GM23338 (cell line): ENCODE measurements at regions not wholly inside any gene's neighbourhood (a gene's known extent, or its start where the extent isn't known, plus 50 kb on each side); places are given as distances from the start of the nearest gene placed in this dataset.

Experiments used
- ATAC-seq: fragments of 200-7000 bp; cut with Tn5 transposase; 3 replicates; pipeline ENCODE4 v1.9.1; 2020
- DNase-seq: peaks from one replicate; pipeline ENCODE4 v3.0.0-alpha.2; 2015; ENCODE audit warnings: low spot score
- H2AFZ ChIP-seq: fragments of 200-600 bp; sonication (generic); 2 replicates; pipeline ENCODE4 v1.8.0; 2016; ENCODE audit warnings: antibody characterized with exemption, mild to moderate bottlenecking, moderate library complexity
- H3F3A ChIP-seq: fragments of 200-600 bp; sonication (generic); replicated peaks from 2 replicates; pipeline ENCODE4 v1.8.0; 2017; ENCODE audit warnings: antibody characterized with exemption, mixed run types, low read depth
- H3K27ac ChIP-seq: fragments of 200-600 bp; sonication (generic); 2 replicates; pipeline ENCODE4 v1.6.1; 2016; ENCODE audit warnings: low read depth
- H3K27me3 ChIP-seq: fragments of 200-600 bp; sonication (generic); 2 replicates; pipeline ENCODE4 v1.8.0; 2016; ENCODE audit warnings: mild to moderate bottlenecking, mixed run types, moderate library complexity; ENCODE audit not compliant: insufficient read depth
- H3K36me3 ChIP-seq: fragments of 200-600 bp; sonication (generic); 2 replicates; pipeline ENCODE4 v1.8.0; 2016; ENCODE audit warnings: mild to moderate bottlenecking; ENCODE audit not compliant: insufficient read depth
- H3K4me1 ChIP-seq: fragments of 200-600 bp; sonication (generic); 2 replicates; pipeline ENCODE4 v1.8.0; 2016; ENCODE audit warnings: mild to moderate bottlenecking, moderate library complexity; ENCODE audit not compliant: insufficient read depth
- H3K4me2 ChIP-seq: fragments of 200-600 bp; sonication (generic); 2 replicates; pipeline ENCODE4 v1.7.1; 2017; ENCODE audit warnings: mixed run types
- H3K4me3 ChIP-seq: fragments of 200-600 bp; sonication (generic); 2 replicates; pipeline ENCODE4 v1.6.1; 2016; ENCODE audit warnings: mixed run types
- H3K79me2 ChIP-seq: fragments of 200-600 bp; sonication (generic); replicated peaks from 2 replicates; pipeline ENCODE4 v1.8.0; 2017; ENCODE audit warnings: mild to moderate bottlenecking; ENCODE audit not compliant: insufficient read depth
- H3K9me2 ChIP-seq: fragments of 200-600 bp; sonication (generic); 2 replicates; pipeline ENCODE4 v1.8.0; 2017; ENCODE audit not compliant: insufficient read depth
- H4K20me1 ChIP-seq: fragments of 200-600 bp; sonication (generic); replicated peaks from 2 replicates; pipeline ENCODE4 v1.8.0; 2017; ENCODE audit warnings: mild to moderate bottlenecking; ENCODE audit not compliant: insufficient read depth
- H3K27ac Mint-ChIP-seq: 2 replicates; pipeline ENCODE4 v1.8.0; 2020; ENCODE audit warnings: inconsistent platforms, mild to moderate bottlenecking, moderate library complexity, mixed read lengths
- H3K27me3 Mint-ChIP-seq: 3 replicates; pipeline ENCODE4 v1.8.0; 2022; ENCODE audit warnings: low read depth, mild to moderate bottlenecking, moderate library complexity, mixed read lengths, inconsistent platforms; ENCODE audit not compliant: insufficient read depth, poor library complexity
- H3K36me3 Mint-ChIP-seq: 3 replicates; pipeline ENCODE4 v1.8.0; 2021; ENCODE audit warnings: low read depth, mild to moderate bottlenecking, inconsistent platforms, moderate library complexity, mixed read lengths
- H3K4me1 Mint-ChIP-seq: 3 replicates; pipeline ENCODE4 v1.8.0; 2020; ENCODE audit warnings: mild to moderate bottlenecking, inconsistent platforms, mixed read lengths
- H3K4me3 Mint-ChIP-seq: 3 replicates; pipeline ENCODE4 v1.8.0; 2021; ENCODE audit warnings: moderate library complexity, mild to moderate bottlenecking, inconsistent platforms, mixed read lengths
- H3K9me3 Mint-ChIP-seq: 3 replicates; pipeline ENCODE4 v1.8.0; 2020; ENCODE audit warnings: moderate library complexity, mild to moderate bottlenecking, inconsistent platforms, mixed read lengths
- CREB1 ChIP-seq: fragments of 250-450 bp; sonication (Bioruptor Pico); IDR thresholded peaks from 2 replicates; pipeline ENCODE4 v1.5.0; 2020; ENCODE audit warnings: low read depth, mild to moderate bottlenecking, moderate library complexity
- CTCF ChIP-seq, 2 experiments: fragments of 200-600 bp in 1 of 2; sonication (generic) in 1 of 2; conservative IDR thresholded peaks; 2 replicates each; pipeline versions ENCODE4 v1.5.1 to v1.6.1; 2016 to 2017; ENCODE audit warnings: antibody characterized with exemption in 2 of 2, low read depth in 2 of 2, mild to moderate bottlenecking in 2 of 2, moderate library complexity in 1 of 2
- ETS1 ChIP-seq: IDR thresholded peaks from 2 replicates; pipeline ENCODE4 v1.6.1; 2016; ENCODE audit warnings: antibody characterized with exemption
- EZH2phosphoT487 ChIP-seq: fragments of 200-600 bp; sonication (generic); IDR thresholded peaks from one replicate; pipeline ENCODE4 v1.8.1; 2018; ENCODE audit warnings: antibody characterized with exemption; ENCODE audit not compliant: unreplicated experiment
- NANOG ChIP-seq: IDR thresholded peaks from 2 replicates; pipeline ENCODE4 v1.6.1; 2016; ENCODE audit warnings: antibody characterized with exemption, borderline replicate concordance
- STAT1 ChIP-seq: IDR thresholded peaks from one replicate; pipeline ENCODE4 v1.6.1; 2016; ENCODE audit warnings: antibody characterized with exemption; ENCODE audit not compliant: unreplicated experiment
- ZNF462 ChIP-seq: fragments of 250-450 bp; sonication (Bioruptor Pico); IDR thresholded peaks from 2 replicates; pipeline ENCODE4 v1.5.0; 2020; ENCODE audit warnings: mild to moderate bottlenecking, moderate library complexity

GRCh38 chr5:84550222-84550621, 165.5 kb upstream of the EDIL3 start:
- Mint-ChIP-seq H3K27ac (no peak overlapping the region), H3K9me3 (no peaks in the 10 kb centered on the region), H3K27me3 (no peaks in the 10 kb centered on the region), H3K4me1 (peaks cover 3% of the 10 kb centered on the region; the same call in 2 of the 3 replicates), H3K36me3 (peaks cover 3% of the 10 kb centered on the region; the same call in 1 of the 3 replicates), H3K4me3 (no peak overlapping the region)
- no peak overlapping the region for H3K27ac ChIP-seq
- no peaks in the 10 kb centered on the region for H3F3A ChIP-seq
- no peak for TF ChIP-seq CREB1 (CRISPR knock-in tag)
- no peak for TF ChIP-seq EZH2phosphoT487
- no peak for TF ChIP-seq ZNF462 (CRISPR knock-in tag)
- no peak for TF ChIP-seq NANOG
- TF ChIP-seq STAT1: no peak
- no peak for TF ChIP-seq CTCF (conservative IDR thresholded peaks at IDR 0.05; ENCODE audit: low read depth in 2 of 2)
- TF ChIP-seq ETS1: no peak
- no peaks in the 10 kb centered on the region for H3K36me3 ChIP-seq
- no peaks in the 10 kb centered on the region for H3K4me1 ChIP-seq
- H2AFZ ChIP-seq: peak overlapping the region; percentile 48; the same call in 1 of the 2 replicates
- ATAC-seq (no peak), DNase-seq (no peak)
- H3K4me2 ChIP-seq: no peak overlapping the region
- H4K20me1 ChIP-seq: no peaks in the 10 kb centered on the region
- no peaks in the 10 kb centered on the region for H3K9me2 ChIP-seq
- no peaks in the 10 kb centered on the region for H3K27me3 ChIP-seq
- no peaks in the 10 kb centered on the region for H3K79me2 ChIP-seq
- H3K4me3 ChIP-seq: no peak overlapping the region
